IMR-90 (cell line): ENCODE measurements at regions not wholly inside any gene's neighbourhood (a gene's known extent, or its start where the extent isn't known, plus 50 kb on each side); places are given as distances from the start of the nearest gene placed in this dataset.

Source experiments
- ATAC-seq: fragments of 200-7000 bp; cut with Tn5 transposase; 2 replicates; pipeline ENCODE4 v1.9.1; 2020; ENCODE audit warnings: low read depth, mild to moderate bottlenecking, moderate library complexity
- BruUV-seq: library from RNA; stranded (reverse); fragments of 400-500 nt; replicated peaks from 2 replicates; lab custom pipeline; 2021; lab: Mats Ljungman, UMichigan
- CTCF ChIA-PET: fragments of 300-600 bp; formaldehyde crosslinking; extraction: SDS; loops from one replicate; lab custom pipeline; 2021; ENCODE audit warnings: antibody characterized with exemption; lab: Yijun Ruan, JAX
- POLR2A ChIA-PET: fragments of 300-600 bp; sonication (Branson Sonifier 250); formaldehyde crosslinking; loops from one replicate; lab custom pipeline; 2022; ENCODE audit warnings: antibody characterized with exemption; ENCODE audit not compliant: unreplicated experiment; lab: Charles Lee
- DNase-seq: peaks from one replicate; pipeline ENCODE4 v3.0.0; 2013
- H2AFZ ChIP-seq: replicated peaks from 2 replicates; pipeline ENCODE3; 2013; ENCODE audit warnings: low read length, mild to moderate bottlenecking; ENCODE audit not compliant: poor library complexity
- H2AK5ac ChIP-seq: 2 replicates; pipeline ENCODE4 v1.6.1; 2013; ENCODE audit warnings: low read depth, low read length, inconsistent platforms
- H2AK9ac ChIP-seq: replicated peaks from 2 replicates; pipeline ENCODE3; 2013; ENCODE audit warnings: mild to moderate bottlenecking, low read depth, low read length, moderate library complexity; ENCODE audit not compliant: poor library complexity
- H2BK120ac ChIP-seq: 2 replicates; pipeline ENCODE4 v1.6.1; 2013; ENCODE audit warnings: low read depth, low read length, inconsistent platforms
- H2BK15ac ChIP-seq: 3 replicates; pipeline ENCODE4 v1.6.1; 2013; ENCODE audit warnings: low read depth, low read length, inconsistent platforms
- H2BK20ac ChIP-seq: 2 replicates; pipeline ENCODE4 v1.6.1; 2013; ENCODE audit warnings: low read depth, mild to moderate bottlenecking, inconsistent platforms, low read length, moderate library complexity
- H2BK5ac ChIP-seq: 2 replicates; pipeline ENCODE4 v1.6.1; 2013; ENCODE audit warnings: mild to moderate bottlenecking, low read depth, low read length, inconsistent platforms; ENCODE audit not compliant: poor library complexity, severe bottlenecking
- H3K14ac ChIP-seq: replicated peaks from 2 replicates; pipeline ENCODE4 v1.6.1; 2013; ENCODE audit warnings: low read depth, low read length, inconsistent platforms
- H3K18ac ChIP-seq: 2 replicates; pipeline ENCODE4 v1.6.1; 2013; ENCODE audit warnings: low read depth, low read length, control low read depth
- H3K23ac ChIP-seq: 2 replicates; pipeline ENCODE4 v1.6.1; 2013; ENCODE audit warnings: low read depth, low read length, inconsistent platforms
- H3K27ac ChIP-seq: 2 replicates; pipeline ENCODE4 v1.5.1; 2013; ENCODE audit warnings: mild to moderate bottlenecking, control low read depth, low read length; ENCODE audit not compliant: insufficient read depth
- H3K27me3 ChIP-seq: 2 replicates; pipeline ENCODE4 v1.6.1; 2013; ENCODE audit warnings: low read length; ENCODE audit not compliant: control insufficient read depth, insufficient read depth
- H3K36me3 ChIP-seq: 2 replicates; pipeline ENCODE4 v1.6.1; 2013; ENCODE audit warnings: low read length, mixed read lengths; ENCODE audit not compliant: control insufficient read depth, insufficient read depth
- H3K4ac ChIP-seq: 2 replicates; pipeline ENCODE4 v1.6.1; 2013; ENCODE audit warnings: low read depth, low read length, inconsistent platforms
- H3K4me1 ChIP-seq: 2 replicates; pipeline ENCODE4 v1.6.1; 2013; ENCODE audit warnings: low read length, mixed read lengths; ENCODE audit not compliant: control insufficient read depth, insufficient read depth
- H3K4me2 ChIP-seq: 2 replicates; pipeline ENCODE4 v1.6.1; 2013; ENCODE audit warnings: low read depth, mild to moderate bottlenecking, control low read depth, low read length, moderate library complexity
- H3K4me3 ChIP-seq: 2 replicates; pipeline ENCODE4 v1.5.1; 2013; ENCODE audit warnings: low read depth, mild to moderate bottlenecking, control low read depth, low read length, moderate library complexity; ENCODE audit not compliant: insufficient read depth
- H3K56ac ChIP-seq: 2 replicates; pipeline ENCODE4 v1.6.1; 2013; ENCODE audit warnings: low read length, inconsistent platforms; ENCODE audit not compliant: insufficient read depth; ENCODE audit errors: extremely low read depth
- H3K79me1 ChIP-seq, 2 experiments: 2 replicates each; pipeline ENCODE4 v1.6.1; 2013; ENCODE audit warnings: low read length in 2 of 2, inconsistent platforms in 1 of 2, low read depth in 1 of 2
- H3K9ac ChIP-seq: 2 replicates; pipeline ENCODE4 v1.6.1; 2013; ENCODE audit warnings: low read depth, low read length, control low read depth
- H3K9me1 ChIP-seq: 2 replicates; pipeline ENCODE4 v1.6.1; 2013; ENCODE audit warnings: low read length, inconsistent platforms; ENCODE audit not compliant: insufficient read depth
- H3K9me3 ChIP-seq: 2 replicates; pipeline ENCODE4 v1.6.1; 2013; ENCODE audit warnings: low read length; ENCODE audit not compliant: control insufficient read depth, insufficient read depth
- H4K20me1 ChIP-seq: 2 replicates; pipeline ENCODE4 v1.6.1; 2013; ENCODE audit warnings: low read length, inconsistent platforms; ENCODE audit not compliant: insufficient read depth
- H4K5ac ChIP-seq: 2 replicates; pipeline ENCODE4 v1.6.1; 2013; ENCODE audit warnings: mild to moderate bottlenecking, low read depth, low read length, control low read depth
- H4K8ac ChIP-seq, 2 experiments: 2 replicates each; pipeline ENCODE4 v1.6.1; 2013; ENCODE audit warnings: low read depth in 2 of 2, low read length in 2 of 2, control low read depth in 1 of 2, inconsistent platforms in 1 of 2
- H4K91ac ChIP-seq: 2 replicates; pipeline ENCODE4 v1.6.1; 2013; ENCODE audit warnings: low read depth, low read length, inconsistent platforms; ENCODE audit not compliant: insufficient read depth
- CEBPB ChIP-seq: IDR thresholded peaks from 2 replicates; pipeline ENCODE4 v1.6.1; 2012; ENCODE audit warnings: low read depth, low read length, improper control_type of control experiment
- CHD1 ChIP-seq: IDR thresholded peaks from 2 replicates; pipeline ENCODE4 v1.6.1; 2012; ENCODE audit warnings: low read depth, low read length, improper control_type of control experiment
- CTCF ChIP-seq: conservative IDR thresholded peaks from 2 replicates; pipeline ENCODE4 v1.5.1; 2012; ENCODE audit warnings: mild to moderate bottlenecking, low read depth, low read length, improper control_type of control experiment
- ELK1 ChIP-seq: fragments of 150-350 bp; IDR thresholded peaks from 2 replicates; pipeline ENCODE4 v1.6.1; 2016; ENCODE audit warnings: low read depth, mild to moderate bottlenecking, low read length, moderate library complexity, borderline replicate concordance
- FOS ChIP-seq: fragments of 150-350 bp; IDR thresholded peaks from 2 replicates; pipeline ENCODE4 v1.6.1; 2016; ENCODE audit warnings: low read depth, low read length
- MAFK ChIP-seq: IDR thresholded peaks from 2 replicates; pipeline ENCODE4 v1.6.1; 2012; ENCODE audit warnings: low read depth, low read length, improper control_type of control experiment
- MAZ ChIP-seq: IDR thresholded peaks from 2 replicates; pipeline ENCODE4 v1.6.1; 2012; ENCODE audit warnings: low read depth, mild to moderate bottlenecking, low read length, improper control_type of control experiment, moderate library complexity, borderline replicate concordance
- MXI1 ChIP-seq: IDR thresholded peaks from 2 replicates; pipeline ENCODE4 v1.6.1; 2012; ENCODE audit warnings: low read depth, mild to moderate bottlenecking, low read length, moderate library complexity, borderline replicate concordance
- NFE2L2 ChIP-seq: fragments of 150-350 bp; IDR thresholded peaks from 2 replicates; pipeline ENCODE4 v1.6.1; 2016; ENCODE audit warnings: low read depth, mild to moderate bottlenecking, low read length
- POLR2A ChIP-seq: IDR thresholded peaks from 2 replicates; pipeline ENCODE4 v1.6.1; 2012; ENCODE audit warnings: mild to moderate bottlenecking, low read depth, low read length
- RAD21 ChIP-seq: IDR thresholded peaks from 2 replicates; pipeline ENCODE4 v1.6.1; 2012; ENCODE audit warnings: low read length, improper control_type of control experiment
- RCOR1 ChIP-seq: IDR thresholded peaks from 2 replicates; pipeline ENCODE4 v1.6.1; 2012; ENCODE audit warnings: mild to moderate bottlenecking, low read length, improper control_type of control experiment; ENCODE audit not compliant: insufficient replicate concordance
- RFX5 ChIP-seq: IDR thresholded peaks from 2 replicates; pipeline ENCODE4 v1.8.0; 2012; ENCODE audit warnings: low read depth, mild to moderate bottlenecking, low read length, moderate library complexity
- SMC3 ChIP-seq: fragments of 150-350 bp; IDR thresholded peaks from 2 replicates; pipeline ENCODE4 v1.6.1; 2016; ENCODE audit warnings: low read depth, mild to moderate bottlenecking, antibody characterized with exemption, low read length, moderate library complexity
- WGBS, 2 experiments: methylation state at CpG; one replicate each; pipeline versions ENCODE4 v1.1.5 to v1.1.7; 2013; ENCODE audit warnings: missing lambda C conversion rate in 2 of 2; ENCODE audit not compliant: insufficient read length in 1 of 2; ENCODE audit errors: extremely low coverage in 2 of 2; 5-methylcytosine and 5-hydroxymethylcytosine counted together
- dilution Hi-C: fragments of 300-500 bp; cut with HindIII; formaldehyde crosslinking; loops from one replicate; pipeline ENCODE4 v1.14.3; 2018; ENCODE audit warnings: low sequenced_read_pairs; ENCODE audit not compliant: unreplicated experiment
- in situ Hi-C: fragments of 300-500 bp; cut with MboI; formaldehyde crosslinking; loops from 3 replicates; pipeline ENCODE4 v1.14.3; 2019; ENCODE audit warnings: low sequenced_read_pairs, inconsistent platforms, mixed read lengths
- intact Hi-C: fragments of 100-400 bp; cut with micrococcal nuclease; formaldehyde crosslinking; loops from 2 replicates; pipeline ENCODE4 v1.10.0; 2022

GRCh38 chr4:34920032-34920431 lies 1324.3 kb downstream of the ARAP2 start:
- H3K36me3 ChIP-seq, result no peaks in the 10 kb centered on the region
- no peaks in the 10 kb centered on the region for H3K27me3 ChIP-seq
- in situ Hi-C loops (no loop called here), intact Hi-C loops (loop anchor here (2.0 kb wide), 1 partner anchor 71 kb away; no protein-coding TSS in a partner anchor), dilution Hi-C loops (no loop called here)
- no peaks in the 10 kb centered on the region for H4K20me1 ChIP-seq
- H2AK5ac ChIP-seq, result no peak overlapping the region
- ChIA-PET CTCF (no interaction called here), POLR2A (no interaction called here)
- no peak overlapping the region for H3K23ac ChIP-seq
- H3K9me3 ChIP-seq, result no peaks in the 10 kb centered on the region
- H3K4me2 ChIP-seq, result no peak overlapping the region
- no peak overlapping the region for H2AK9ac ChIP-seq
- H3K56ac ChIP-seq, result no peak overlapping the region
- no peak overlapping the region for H4K5ac ChIP-seq
- H4K91ac ChIP-seq, result no peak overlapping the region
- H2AFZ ChIP-seq, result no peak overlapping the region
- no peaks in the 10 kb centered on the region for H3K4me1 ChIP-seq
- H2BK15ac ChIP-seq, result no peak overlapping the region
- WGBS, 2 experiments, result 20% methylated on average over 1 of the region's 2 CpGs; no CpG with 5 or more reads in 1 of the 2 experiments
- no peak overlapping the region for H4K8ac ChIP-seq
- no peak overlapping the region for H2BK120ac ChIP-seq
- H3K18ac ChIP-seq, result no peak overlapping the region
- no peak overlapping the region for H3K14ac ChIP-seq
- TF ChIP-seq RCOR1 (no peak), CTCF (no peak), MAFK (no peak), MXI1 (no peak), MAZ (no peak), RAD21 (no peak), CHD1 (no peak), SMC3 (no peak), CEBPB (no peak), POLR2A (no peak), FOS (no peak), RFX5 (no peak), NFE2L2 (no peak), ELK1 (no peak)
- no peak overlapping the region for H3K4me3 ChIP-seq
- no peak overlapping the region for H2BK5ac ChIP-seq
- no peak overlapping the region for H2BK20ac ChIP-seq
- ATAC-seq, result no peak
- H3K9ac ChIP-seq, result no peak overlapping the region
- H3K79me1 ChIP-seq, result no peaks in the 10 kb centered on the region
- no peak overlapping the region for H3K4ac ChIP-seq
- no TSS peak for BruUV-seq
- DNase-seq, result no peak
- H3K27ac ChIP-seq, result no peak overlapping the region
- no peaks in the 10 kb centered on the region for H3K9me1 ChIP-seq
